MM.1S (cell line): ENCODE measurements at regions not wholly inside any gene's neighbourhood (a gene's known extent, or its start where the extent isn't known, plus 50 kb on each side); places are given as distances from the start of the nearest gene placed in this dataset.

ENCODE experiments used
- EZH2 ChIP-seq: fragments of 300-600 bp; sonication (generic); optimal IDR thresholded peaks from 2 replicates; pipeline ENCODE3; 2017; ENCODE audit warnings: low read depth, mild to moderate bottlenecking, antibody characterized with exemption, low read length, mixed read lengths
- TF ChIP-seq, protein P1 (sequence below): fragments of 300-600 bp; sonication (generic); IDR thresholded peaks from 2 replicates; pipeline ENCODE4 v1.5.1; 2016; ENCODE audit warnings: antibody characterized with exemption, low read length, mixed read lengths

GRCh38 chr9:107721705-107722245, 232.2 kb upstream of the KLF4 start:
- TF ChIP-seq, protein P1, sequence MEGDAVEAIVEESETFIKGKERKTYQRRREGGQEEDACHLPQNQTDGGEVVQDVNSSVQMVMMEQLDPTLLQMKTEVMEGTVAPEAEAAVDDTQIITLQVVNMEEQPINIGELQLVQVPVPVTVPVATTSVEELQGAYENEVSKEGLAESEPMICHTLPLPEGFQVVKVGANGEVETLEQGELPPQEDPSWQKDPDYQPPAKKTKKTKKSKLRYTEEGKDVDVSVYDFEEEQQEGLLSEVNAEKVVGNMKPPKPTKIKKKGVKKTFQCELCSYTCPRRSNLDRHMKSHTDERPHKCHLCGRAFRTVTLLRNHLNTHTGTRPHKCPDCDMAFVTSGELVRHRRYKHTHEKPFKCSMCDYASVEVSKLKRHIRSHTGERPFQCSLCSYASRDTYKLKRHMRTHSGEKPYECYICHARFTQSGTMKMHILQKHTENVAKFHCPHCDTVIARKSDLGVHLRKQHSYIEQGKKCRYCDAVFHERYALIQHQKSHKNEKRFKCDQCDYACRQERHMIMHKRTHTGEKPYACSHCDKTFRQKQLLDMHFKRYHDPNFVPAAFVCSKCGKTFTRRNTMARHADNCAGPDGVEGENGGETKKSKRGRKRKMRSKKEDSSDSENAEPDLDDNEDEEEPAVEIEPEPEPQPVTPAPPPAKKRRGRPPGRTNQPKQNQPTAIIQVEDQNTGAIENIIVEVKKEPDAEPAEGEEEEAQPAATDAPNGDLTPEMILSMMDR = no peak
- TF ChIP-seq EZH2 = no peak
